ENCODE measurements at regions not wholly inside any gene's neighbourhood (a gene's known extent, or its start where the extent isn't known, plus 50 kb on each side); places are given as distances from the start of the nearest gene placed in this dataset.

DNA sequence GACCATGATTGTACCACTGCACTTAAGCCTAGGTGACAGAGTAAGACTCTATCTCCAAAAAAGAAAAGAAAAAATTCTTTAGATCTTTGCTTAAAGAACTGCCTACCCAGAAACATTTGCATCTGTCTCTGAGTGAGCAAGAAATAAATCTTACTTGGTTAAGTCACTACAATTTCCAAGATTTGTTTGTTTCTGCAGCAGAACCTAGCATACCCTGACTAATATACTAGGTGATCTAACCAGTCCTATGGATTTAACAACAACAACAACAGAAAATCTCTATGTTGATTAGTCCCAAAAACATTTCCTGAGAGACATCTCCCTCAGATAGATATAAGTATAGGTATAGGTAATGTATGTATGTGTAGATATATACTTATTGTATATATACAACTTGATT, 549.3 kb upstream of the PSMD7 start:
- TF ChIP-seq TSHZ2 (CRISPR knock-in tag; IDR thresholded peaks at IDR 0.05) (no peak), OSR1 (CRISPR knock-in tag; IDR thresholded peaks at IDR 0.05) (no peak), CREB5 (CRISPR knock-in tag; IDR thresholded peaks at IDR 0.05; ENCODE audit: low read depth) (no peak), ISL1 (CRISPR knock-in tag; IDR thresholded peaks at IDR 0.05) (no peak), RARB (CRISPR knock-in tag; IDR thresholded peaks at IDR 0.05) (no peak), ARNTL (CRISPR knock-in tag; IDR thresholded peaks at IDR 0.05; ENCODE audit: borderline replicate concordance, low read depth) (no peak), ZC3H10 (CRISPR knock-in tag; IDR thresholded peaks at IDR 0.05) (no peak), BACH2 (CRISPR knock-in tag; IDR thresholded peaks at IDR 0.05; ENCODE audit: borderline replicate concordance) (no peak), PPARA (CRISPR knock-in tag; IDR thresholded peaks at IDR 0.05; ENCODE audit: borderline replicate concordance) (no peak)

All from SK-N-SH treated with all-trans-retinoic acid at 6 μM for 48 hours (cell line).